ENCODE measurements at regions not wholly inside any gene's neighbourhood (a gene's known extent, or its start where the extent isn't known, plus 50 kb on each side); places are given as distances from the start of the nearest gene placed in this dataset.
"Not testable (repeated sequence)": the region's sequence is repeated elsewhere in the genome, so short reads cannot be mapped to it uniquely, and the experiment has no call there.

DNA sequence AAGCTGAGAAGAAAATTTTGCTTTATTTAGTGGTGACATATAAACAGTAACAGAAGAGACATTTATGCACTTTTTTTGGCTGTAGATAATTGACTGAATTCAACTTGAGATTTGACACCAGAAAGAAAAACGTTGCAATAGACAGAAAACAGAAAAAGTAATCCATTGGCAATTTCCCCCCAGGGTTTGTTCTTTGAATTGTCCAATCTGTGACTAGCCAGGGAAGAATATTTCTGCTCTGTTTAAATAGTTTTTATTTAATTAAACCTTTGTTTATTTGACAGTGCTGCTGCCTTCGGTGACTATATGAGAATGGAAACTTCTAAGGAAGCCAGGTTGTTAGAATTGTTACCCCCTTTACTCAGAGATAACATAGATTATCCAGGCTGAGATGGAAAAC is 210.6 kb downstream of the DEPDC1B start:
- DNase-seq (ENCODE audit: low read depth in 2 of 2) = no peak

DNA sequence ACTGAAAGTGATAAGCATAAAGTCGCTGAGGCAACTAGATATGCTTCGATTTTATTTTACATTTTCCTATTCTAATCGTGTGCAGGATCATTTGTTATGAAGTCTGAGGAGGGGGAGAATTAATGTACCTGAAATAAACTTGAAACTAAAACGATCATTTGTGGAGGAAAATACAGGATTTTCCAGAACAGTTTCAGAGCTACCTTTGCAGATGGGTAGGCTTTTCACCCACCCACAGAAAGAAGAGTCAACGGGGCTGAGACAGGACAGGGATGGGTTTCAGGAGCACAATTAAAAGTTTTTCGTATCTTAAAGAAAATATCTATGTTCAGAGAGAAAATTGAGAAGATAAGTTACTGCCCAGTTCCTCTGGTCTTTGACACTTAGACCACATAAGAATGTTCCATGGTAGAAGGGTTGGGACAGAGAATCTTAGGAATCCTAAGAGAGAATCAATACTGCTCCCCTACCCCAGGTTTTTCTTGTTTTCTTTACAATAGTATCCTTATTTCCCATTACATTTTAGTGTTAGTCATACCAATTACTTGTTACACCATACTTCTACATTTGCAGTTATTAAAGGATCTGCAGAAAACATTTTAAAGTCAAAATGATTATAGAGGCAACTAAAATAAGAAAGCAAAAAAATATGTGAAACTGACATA is 211.4 kb downstream of the DEPDC1B start:
- no peak for DNase-seq (ENCODE audit: low read depth in 2 of 2)

DNA sequence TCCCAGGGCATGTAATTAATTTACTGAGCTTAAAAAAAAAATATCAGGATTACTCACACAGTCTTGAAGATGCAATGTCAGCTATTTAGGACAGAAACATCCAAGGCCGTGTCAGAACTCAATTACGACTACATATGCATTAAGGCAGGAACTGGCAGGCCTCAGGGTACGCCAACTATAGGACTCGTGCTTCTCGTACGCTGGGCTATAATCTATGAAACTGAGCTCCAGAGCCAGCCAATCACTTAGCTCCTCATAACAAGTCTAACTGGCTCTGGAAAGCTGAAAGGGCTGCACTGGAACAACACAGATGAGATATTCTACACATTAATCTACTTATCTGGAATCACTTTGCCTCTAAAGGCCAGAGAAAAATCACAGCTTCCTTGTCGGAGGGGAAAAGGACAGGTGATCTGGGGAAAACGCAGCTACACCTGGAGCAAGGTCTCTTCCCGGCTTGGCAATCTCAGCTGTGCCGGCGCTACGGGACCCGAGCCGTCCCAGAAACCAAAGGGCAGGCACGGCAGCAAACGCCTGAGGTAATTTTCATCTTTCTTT is 212.0 kb downstream of the DEPDC1B start:
- no peak for DNase-seq (ENCODE audit: low read depth in 2 of 2)

DNA sequence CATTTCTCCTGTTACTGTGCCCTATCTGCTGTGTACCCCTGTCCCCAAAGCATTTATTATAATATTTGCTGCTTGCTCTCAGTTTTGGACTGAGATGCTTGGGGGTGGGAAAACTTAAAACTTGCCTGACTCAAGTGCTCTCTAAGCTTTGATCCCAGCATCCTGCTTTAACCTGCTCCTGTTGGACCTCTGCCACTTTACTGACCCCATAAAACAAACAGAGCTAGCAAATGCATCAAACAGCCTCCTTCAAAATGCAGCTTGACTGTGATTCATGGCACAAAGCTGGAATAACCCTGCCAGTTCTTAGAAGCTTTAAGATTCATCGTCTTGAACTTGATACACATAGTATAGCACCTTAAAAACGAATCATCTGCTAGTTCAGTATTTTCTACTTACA is 212.5 kb downstream of the DEPDC1B start:
- no peak for DNase-seq (ENCODE audit: low read depth in 2 of 2)

DNA sequence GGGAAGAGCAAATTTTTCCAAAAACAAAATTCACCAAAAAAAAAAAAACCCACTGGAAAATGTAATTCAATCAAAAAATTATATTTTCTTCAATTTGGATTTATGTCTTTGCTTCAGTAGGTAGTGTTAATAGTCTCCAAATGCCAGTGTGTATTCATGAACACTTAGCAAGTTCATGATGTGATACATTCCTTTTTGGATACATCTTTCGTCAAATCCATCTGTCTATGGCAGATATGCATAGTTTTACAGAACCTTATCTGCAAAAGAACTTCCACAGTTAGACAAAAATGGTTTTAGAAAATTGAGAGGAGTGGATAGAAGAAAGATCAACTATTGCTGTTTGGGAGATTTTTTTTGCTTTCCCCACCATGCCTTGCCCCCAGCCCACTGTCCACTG is 214.6 kb downstream of the DEPDC1B start:
- no peak for DNase-seq (ENCODE audit: low read depth in 2 of 2)

DNA sequence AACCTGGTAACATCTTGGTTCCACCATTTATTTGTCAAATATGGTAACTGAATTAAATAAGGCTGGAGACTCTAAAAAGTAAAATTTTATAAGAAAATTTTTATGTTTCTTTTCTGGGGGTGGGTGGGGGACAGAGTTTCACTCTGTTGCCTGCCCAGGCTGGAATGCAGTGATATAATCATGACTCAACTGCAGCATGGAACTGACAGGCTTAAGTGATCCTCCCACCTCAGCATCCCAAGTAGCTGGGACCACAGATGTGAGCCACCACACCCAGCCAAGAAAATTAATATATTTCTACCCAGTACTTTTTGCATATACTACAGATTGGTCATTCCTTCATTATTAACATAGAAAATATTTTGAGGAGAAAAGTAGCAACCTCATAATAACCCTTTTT is 216.9 kb downstream of the DEPDC1B start:
- DNase-seq (ENCODE audit: low read depth in 2 of 2) = no peak

DNA sequence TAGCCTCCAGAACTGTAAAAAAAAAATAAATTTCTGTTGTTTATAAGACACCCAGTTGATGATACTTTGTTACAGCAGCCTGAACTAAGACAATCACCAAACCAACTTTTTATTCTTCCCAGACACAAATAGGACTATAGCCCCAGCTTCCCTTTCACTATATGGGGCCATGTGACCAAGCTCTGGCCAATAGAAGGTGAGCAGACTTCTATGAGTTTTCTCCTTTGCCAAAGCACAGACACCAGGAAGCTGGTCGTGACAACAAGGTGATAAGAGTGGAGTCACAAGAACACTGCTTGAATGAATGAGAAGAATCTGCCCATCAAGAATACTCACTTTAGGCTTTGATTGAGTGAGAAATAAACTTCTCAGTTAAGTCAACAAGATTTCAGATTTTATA is 217.7 kb downstream of the DEPDC1B start:
- no peak for DNase-seq (ENCODE audit: low read depth in 2 of 2)

DNA sequence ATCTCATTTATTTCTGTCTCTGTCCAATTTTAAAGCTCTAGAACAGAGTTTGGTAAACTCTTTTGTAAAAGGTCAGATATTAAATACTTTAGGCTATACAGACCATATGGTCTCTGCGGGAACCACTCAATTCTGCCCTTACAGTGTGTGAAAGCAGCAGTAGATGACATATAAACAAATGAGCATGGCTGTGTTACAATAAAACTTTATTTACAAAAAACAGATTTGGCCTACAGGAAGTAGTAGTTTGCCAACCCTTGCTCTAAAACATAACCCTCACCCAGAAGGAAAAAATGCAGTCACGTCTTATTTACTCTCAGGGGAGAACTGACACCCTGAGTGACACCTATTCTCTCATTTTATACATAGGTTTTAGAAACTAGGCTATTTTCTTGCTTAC is 220.4 kb downstream of the DEPDC1B start:
- no peak for DNase-seq (ENCODE audit: low read depth in 2 of 2)

DNA sequence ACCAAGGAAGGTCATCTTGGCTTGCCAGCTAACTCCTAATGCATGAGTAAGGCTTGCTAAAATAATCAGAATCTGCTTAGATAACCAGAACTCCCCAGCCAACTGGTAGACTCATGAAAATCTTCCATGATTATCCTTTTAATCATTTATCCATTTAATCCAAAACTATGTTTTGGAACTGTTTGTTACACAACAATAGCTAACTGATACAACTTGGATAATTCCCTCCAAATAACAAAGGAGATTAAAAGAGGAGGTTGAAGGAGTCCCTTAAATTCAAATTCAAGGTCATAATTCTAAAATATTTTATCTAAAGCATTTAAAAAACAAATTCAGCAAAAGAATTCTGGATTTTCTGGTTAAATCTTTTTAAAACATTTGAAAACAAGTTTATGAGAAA is 222.1 kb downstream of the DEPDC1B start:
- DNase-seq (ENCODE audit: low read depth in 2 of 2) = no peak

DNA sequence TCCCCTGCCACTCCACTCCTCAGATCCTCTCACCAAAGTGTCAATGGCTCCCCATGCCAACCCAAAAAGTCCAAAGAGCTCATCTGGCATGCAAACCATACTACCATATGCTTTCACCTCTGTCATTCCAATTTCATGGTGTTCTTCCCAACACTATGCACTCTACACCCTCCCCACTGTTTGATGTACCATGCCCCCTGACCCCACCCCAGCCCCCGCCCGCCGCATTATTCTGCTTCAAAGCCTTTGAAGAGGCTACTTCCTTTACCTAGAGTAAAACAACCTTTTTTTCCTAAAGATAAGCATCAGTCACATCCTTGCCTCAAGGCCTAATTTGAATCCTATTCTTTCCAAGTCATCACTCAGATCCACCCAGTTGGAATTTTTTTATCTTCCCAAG is 226.3 kb downstream of the DEPDC1B start:
- no peak for DNase-seq (ENCODE audit: low read depth in 2 of 2)

DNA sequence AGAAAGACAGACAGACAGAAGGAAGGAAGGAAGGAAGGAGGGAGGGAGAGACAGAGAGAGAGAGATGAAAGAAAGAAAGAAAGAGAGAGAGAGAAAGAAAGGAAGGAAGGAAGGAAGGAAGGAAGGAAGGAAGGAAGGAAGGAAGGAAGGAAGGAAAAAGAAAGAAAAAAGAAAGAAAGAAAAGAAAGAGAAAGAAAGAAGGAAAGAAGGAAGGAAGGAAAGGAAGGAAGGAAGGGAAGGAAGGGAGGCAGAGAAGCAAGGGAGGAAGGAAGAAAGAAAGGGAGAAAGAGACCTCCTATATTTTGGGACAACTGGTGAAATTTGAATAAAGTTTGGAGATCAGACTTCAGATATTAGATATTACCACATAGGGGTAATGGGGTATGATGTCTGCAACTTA is 226.9 kb downstream of the DEPDC1B start:
- not testable (repeated sequence) for DNase-seq (ENCODE audit: low read depth in 2 of 2)

DNA sequence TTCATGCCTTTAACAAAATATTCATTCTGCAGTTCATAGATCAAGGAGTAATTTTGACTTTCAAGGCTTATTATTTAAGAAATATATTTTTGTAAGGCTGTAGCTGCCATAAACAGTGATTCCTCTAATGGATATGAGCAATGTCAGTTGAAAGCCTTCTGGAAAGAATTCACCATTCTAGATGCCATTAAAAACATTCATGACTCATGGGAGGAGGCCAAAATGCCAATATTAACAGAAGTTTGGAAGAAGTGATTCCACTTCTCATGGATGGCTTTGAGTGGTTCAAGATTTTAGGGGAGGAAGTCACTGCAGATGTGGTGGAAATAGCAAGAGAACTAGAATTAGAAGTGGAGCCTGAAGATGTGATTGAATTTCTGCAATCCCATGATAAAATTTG is 229.1 kb downstream of the DEPDC1B start:
- DNase-seq (ENCODE audit: low read depth in 2 of 2) = no peak

DNA sequence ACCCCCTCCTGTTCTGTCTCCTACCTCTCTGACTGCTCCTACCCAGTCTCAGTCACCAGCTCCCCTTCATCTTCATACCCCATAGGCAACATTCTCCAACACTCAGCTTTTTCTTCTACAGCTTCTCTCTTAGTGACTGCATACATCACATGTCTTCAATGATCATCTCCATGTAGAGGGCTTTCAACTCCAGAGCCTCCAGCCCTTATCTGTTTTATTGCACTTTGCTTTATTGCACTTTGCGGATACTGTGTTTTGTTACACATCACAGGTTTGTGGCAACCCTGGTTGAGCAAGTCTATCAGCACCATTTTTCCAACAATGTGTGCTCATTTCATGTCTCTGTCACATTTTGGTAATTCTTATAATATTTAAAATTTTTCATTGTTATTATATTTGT is 230.7 kb downstream of the DEPDC1B start:
- no peak for DNase-seq (ENCODE audit: low read depth in 2 of 2)

DNA sequence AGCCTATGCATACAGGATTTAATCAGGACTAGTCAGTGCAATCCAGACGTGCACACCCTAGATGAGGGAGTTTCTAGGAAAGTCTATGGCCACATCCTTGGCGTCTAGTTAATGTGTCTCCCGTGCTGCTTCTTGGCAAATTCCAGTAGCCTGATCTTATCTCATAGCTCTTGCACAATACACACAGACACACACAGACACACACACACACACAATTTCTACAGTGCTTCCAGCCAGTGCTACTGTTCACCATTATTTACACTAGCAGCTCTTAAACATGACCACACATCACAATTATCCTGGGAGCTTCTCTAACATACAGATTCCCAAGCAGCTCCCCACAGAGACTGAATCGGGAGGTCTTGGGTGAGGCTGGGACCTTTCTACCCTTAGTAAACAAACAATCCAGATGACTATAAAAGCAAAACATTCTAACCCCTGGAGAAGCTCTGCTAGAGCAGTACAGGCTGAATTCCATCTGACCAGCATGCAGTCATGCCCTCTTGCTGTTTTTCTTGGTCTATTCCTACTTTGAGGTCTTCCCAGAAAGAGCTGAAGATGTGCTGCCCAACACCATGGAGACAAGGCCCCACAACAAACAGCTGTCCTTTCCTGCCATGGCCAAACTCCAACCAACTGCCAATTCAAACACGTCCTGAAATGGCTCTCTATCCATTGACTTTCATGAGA is 236.6 kb downstream of the DEPDC1B start:
- peak in 1 of 2 experiments; percentile 3 for DNase-seq (ENCODE audit: low read depth in 2 of 2)

DNA sequence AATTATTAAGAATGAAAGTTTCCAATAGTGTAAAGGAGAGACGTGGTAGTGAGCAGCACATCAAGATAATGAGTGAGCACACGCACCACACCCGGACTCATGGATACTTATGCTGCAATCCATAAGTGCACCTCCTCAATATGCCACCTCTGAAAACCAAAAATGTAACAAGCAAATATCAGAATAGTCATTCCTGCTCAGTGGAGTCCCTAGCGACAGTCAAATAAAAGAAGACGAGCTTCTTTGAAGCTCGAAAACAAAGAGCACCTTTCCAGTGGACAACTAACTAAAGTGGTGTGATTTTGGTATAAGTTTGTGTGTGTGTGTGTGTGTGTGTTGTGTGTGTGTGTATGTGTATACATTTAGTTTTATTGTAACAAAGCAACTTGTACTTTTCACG is 241.3 kb downstream of the DEPDC1B start:
- no peak for DNase-seq (ENCODE audit: low read depth in 2 of 2)

DNA sequence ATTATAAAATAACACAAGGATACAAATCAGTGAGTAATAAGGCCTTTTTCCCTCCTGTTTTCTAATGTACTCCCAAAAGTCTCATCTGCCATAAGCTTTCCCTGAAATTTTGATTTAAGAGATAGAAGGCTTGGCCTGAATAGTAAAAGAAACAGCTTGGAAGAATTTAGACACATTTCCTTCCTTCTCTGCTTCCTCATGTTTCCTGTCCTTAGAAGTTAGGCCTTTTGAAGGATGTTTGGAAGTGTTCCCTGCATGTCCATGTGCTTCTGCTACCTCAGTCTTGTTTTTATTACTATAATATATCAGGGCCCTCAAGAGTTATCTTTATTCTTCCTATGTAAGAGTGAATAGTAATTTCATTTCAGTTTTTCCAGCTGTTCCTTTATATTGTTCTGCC is 242.7 kb downstream of the DEPDC1B start:
- DNase-seq (ENCODE audit: low read depth in 2 of 2) = no peak

DNA sequence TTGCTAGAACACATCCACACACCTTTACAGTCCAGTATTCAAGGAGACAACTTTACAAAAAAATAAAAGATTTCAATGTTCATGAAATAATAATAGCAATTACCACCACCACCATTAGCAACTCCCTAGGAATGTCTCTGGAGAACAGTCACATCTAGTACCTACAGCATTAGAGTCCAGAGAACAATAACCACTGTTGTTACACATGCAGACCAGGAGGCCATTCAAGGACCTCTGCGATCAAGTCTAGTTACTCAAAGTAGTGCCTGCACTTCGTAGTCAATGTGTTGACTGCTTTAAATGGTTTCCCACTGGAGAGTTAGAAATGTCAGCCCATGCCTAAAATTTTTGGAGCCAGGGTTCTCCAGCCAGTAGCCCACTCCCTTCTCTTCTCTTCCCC is 244.4 kb downstream of the DEPDC1B start:
- DNase-seq (ENCODE audit: low read depth in 2 of 2) = no peak

DNA sequence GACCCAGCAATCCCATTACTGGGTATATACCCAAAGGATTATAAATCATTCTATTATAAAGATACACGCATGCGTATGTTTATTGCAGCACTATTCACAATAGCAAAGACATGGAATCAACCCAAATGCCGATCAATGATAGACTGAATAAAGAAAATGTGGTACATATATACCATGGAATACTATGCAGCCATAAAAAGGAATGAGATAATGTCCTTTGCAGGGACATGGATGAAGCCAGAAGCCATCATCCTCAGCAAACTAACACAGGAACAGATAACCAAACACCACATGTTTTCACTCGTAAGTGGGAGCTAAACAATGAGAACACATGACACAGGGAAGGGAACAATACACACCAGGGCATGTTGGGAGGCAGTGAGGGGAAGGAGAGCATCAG is 245.7 kb downstream of the DEPDC1B start:
- DNase-seq (ENCODE audit: low read depth in 2 of 2) = not testable (repeated sequence)

DNA sequence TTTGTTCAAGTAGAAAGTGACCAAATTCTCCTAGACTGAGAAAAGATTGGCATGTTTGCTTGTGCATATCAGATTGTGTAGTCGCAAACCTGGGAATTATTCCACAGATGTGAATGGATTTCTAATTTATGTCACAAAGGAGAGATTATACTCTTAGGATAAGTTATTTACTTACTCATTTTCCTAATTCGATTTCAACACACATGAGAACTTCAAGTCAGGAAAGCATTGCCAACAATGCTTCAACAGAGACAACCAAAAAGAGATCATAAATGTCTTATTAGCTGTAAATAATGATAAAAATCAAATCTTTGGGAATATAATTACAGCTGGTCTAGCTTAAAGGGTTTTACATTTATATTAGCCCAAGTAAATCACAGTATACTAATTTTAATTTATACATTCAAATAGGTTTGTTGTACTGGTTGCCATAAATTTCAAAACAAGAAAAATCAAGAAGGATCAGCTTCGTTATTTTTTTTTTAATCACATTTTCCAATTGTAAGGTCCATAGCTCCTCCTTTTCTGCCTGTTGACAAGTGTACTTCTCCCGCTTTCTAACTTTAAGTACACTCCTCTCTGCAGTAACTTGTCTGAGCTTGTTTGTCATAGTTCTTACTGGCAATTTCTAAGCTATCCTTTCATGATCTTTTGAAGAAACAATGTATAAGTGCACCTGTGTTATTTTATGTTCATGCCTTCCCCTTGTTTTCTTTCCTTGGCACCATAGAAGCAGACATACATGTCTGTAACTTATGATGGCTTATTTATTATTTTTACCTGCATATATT is 246.6 kb downstream of the DEPDC1B start:
- DNase-seq (ENCODE audit: low read depth in 2 of 2) = no peak

DNA sequence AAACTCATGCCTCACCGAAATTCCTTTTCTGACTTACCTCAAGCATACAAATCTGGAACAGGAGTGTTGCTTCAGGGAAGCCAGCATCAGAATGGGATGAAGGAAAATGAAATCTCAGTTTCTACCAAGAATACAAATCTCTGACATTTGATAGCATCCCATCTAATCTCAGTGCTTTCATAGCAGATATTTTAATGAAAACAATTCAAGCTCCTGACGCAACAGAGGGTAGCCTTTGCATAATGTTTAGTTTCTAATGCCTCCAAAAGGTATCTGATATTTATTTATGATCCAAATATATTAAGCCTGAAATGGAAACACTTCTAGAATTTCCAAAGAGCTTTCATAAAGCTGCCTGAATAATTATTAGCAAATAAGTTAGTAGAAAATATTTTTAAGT is 251.4 kb downstream of the DEPDC1B start:
- DNase-seq (ENCODE audit: low read depth in 2 of 2) = no peak

DNA sequence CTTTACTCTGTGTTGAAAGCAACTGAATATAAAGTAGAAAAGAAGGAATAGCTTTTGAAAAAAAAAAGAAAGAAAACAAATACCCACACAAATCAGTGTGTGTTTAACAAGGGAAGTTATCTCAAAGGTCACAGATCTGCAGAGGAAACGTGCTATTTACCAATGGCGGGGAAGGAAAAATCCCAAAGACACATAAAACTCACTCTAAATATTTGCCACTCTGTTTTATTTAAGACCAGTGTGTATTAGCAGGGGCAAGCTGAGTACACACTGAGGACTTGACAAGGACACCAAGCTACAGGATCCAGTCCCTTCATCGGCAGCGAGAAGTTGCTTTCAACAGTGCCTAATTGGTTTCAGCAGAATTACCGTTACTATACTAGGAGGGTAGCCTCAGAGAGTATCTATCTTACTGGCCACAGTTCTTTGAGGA is 252.5 kb downstream of the DEPDC1B start:
- DNase-seq (ENCODE audit: low read depth in 2 of 2) = no peak

DNA sequence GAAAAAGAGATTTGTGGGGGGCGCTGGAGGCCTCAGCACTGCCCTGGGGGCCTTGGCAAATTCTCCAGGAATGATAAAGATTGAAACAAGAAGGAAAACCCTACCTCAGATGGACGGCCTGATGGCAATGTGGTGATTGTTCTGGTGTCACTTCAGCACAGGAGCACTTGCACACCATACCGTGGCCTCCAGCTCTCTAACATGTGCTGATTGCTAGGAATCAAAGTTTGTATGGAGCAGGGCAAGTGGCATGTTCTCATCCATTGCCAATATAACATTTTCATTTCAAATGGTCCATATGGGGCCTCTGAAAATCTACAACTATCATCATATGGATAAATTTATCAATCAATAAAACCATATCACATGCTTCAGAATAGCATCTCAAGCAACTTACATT is 253.0 kb downstream of the DEPDC1B start:
- DNase-seq (ENCODE audit: low read depth in 2 of 2) = no peak

DNA sequence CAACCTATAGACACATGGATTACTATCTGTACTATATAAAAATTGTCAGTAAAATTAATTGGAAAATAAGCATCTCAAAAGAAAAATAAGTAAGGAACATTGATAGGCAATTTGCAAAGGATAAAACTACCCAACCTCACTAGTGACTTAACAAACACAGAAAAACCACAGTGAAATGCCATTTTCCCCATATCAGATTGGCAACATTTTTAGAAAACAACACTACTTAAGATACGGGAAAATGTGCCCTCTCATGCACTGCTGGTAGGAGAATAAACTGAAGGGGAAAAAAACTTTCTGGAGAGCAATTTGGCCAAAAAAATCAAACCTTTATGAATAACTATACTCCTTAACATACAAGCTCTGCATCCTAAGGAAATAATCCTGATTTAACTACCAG is 254.0 kb downstream of the DEPDC1B start:
- DNase-seq (ENCODE audit: low read depth in 2 of 2) = no peak

All from fibroblast of skin of left biceps (primary cell).